ENCODE measurements at regions not wholly inside any gene's neighbourhood (a gene's known extent, or its start where the extent isn't known, plus 50 kb on each side); places are given as distances from the start of the nearest gene placed in this dataset.

DNA sequence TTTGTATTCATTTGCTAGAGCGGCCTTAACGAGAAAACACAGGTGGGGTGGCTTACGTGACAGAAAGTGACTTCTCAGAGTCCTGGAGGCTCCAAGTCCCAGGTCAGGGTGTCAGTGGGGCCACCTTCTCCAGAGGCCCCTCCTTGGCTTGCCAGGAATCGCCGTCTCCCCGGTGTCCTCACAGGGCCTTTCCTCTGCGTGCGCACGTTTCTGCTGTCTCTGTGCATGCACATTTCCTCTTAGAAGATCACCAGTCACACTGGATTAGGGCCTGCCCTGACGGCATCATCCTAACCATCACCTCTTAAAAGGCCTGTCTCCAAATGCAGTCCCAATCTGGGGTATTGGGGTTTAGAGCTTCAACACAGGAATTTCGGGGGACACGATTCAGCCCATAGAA is 63.8 kb upstream of the HELT start:
- ChIA-PET CTCF (no interaction called here), SMC1A (ENCODE audit: uncharacterized antibody, unreplicated experiment) (interaction anchor here (1.3 kb wide), 1 partner anchor 209 kb away, joined by 3 read pairs; no protein-coding TSS in a partner anchor), RAD21 (ENCODE audit: unreplicated experiment) (no interaction called here), POLR2A (no interaction called here)
- Histone ChIP-seq H3K4me1 (ENCODE audit: control insufficient read depth, insufficient read depth, low read length) (0 out of 2 replicates have a peak, but pooled peaks cover 3% of the 10 kb centered on the region), H3K4me2 (ENCODE audit: control insufficient read depth, insufficient read depth) (no peak overlapping the region), H3K79me2 (ENCODE audit: control insufficient read depth, insufficient read depth, low read length) (no peaks in the 10 kb centered on the region), H4K20me1 (ENCODE audit: control insufficient read depth, insufficient read depth) (no peaks in the 10 kb centered on the region), H3K4me3 (no peak overlapping the region), H3K27me3 (replicated peaks in 1 of 2; ENCODE audit: control insufficient read depth in 2 of 2, insufficient read depth in 2 of 2, low read length in 1 of 2) (no peaks in the 10 kb centered on the region; a peak in 1 of 4 replicates), H3K9ac (ENCODE audit: control insufficient read depth, insufficient read depth, low read length) (no peak overlapping the region), H3K27ac (ENCODE audit: control insufficient read depth, insufficient read depth) (no peak overlapping the region), H2AFZ (ENCODE audit: control insufficient read depth, low read depth, low read length) (no peak overlapping the region), H3K9me3 (replicated peaks; ENCODE audit: control insufficient read depth, insufficient read depth, low read length) (no peaks in the 10 kb centered on the region), H3K36me3 (ENCODE audit: control insufficient read depth in 2 of 2, insufficient read depth in 2 of 2, low read length in 1 of 2) (no peaks in the 10 kb centered on the region)
- in situ Hi-C loops (cut with MboI) (no loop called here), intact Hi-C loops (cut with micrococcal nuclease; ENCODE audit: unreplicated experiment) (no loop called here)
- no TSS peak for BruUV-seq (replicated peaks)
- WGBS (ENCODE audit: insufficient coverage, insufficient replicate concordance, low lambda C conversion rate, missing lambda C conversion rate), result 52% methylated on average over 12 of the region's 12 CpGs
- no peak for DNase-seq (ENCODE audit: low read depth, low spot score)
- TF ChIP-seq JUND (IDR thresholded peaks at IDR 0.05; ENCODE audit: low read depth, low read length), result no peak
- TF ChIP-seq CUX1 (IDR thresholded peaks at IDR 0.05; ENCODE audit: insufficient replicate concordance, low read depth, low read length), result no peak
- TF ChIP-seq, protein P1, sequence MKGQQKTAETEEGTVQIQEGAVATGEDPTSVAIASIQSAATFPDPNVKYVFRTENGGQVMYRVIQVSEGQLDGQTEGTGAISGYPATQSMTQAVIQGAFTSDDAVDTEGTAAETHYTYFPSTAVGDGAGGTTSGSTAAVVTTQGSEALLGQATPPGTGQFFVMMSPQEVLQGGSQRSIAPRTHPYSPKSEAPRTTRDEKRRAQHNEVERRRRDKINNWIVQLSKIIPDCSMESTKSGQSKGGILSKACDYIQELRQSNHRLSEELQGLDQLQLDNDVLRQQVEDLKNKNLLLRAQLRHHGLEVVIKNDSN (IDR thresholded peaks at IDR 0.05; ENCODE audit: borderline replicate concordance, extremely low read length, insufficient read depth, low read depth, low read length), result no peak
- no peak for TF ChIP-seq SIN3A (IDR thresholded peaks at IDR 0.05; ENCODE audit: low read depth, low read length)
- ATAC-seq, result no peak
- no peak for FAIRE-seq
